ENCODE measurements at regions not wholly inside any gene's neighbourhood (a gene's known extent, or its start where the extent isn't known, plus 50 kb on each side); places are given as distances from the start of the nearest gene placed in this dataset.
"Not testable (repeated sequence)": the region's sequence is repeated elsewhere in the genome, so short reads cannot be mapped to it uniquely, and the experiment has no call there.

- Histone ChIP-seq H3K9me3 (ENCODE audit: control insufficient read depth, insufficient read depth, low read length) (no peaks in the 10 kb centered on the region), H3K27me3 (ENCODE audit: control insufficient read depth, insufficient read depth, low read length) (peaks cover 31% of the 10 kb centered on the region), H3K4me1 (ENCODE audit: control insufficient read depth, insufficient read depth, low read length) (peaks cover 19% of the 10 kb centered on the region), H3K36me3 (ENCODE audit: control insufficient read depth, insufficient read depth, low read length) (no peaks in the 10 kb centered on the region), H3K4me3 (ENCODE audit: low read depth, low read length) (no peak overlapping the region), H3K27ac (ENCODE audit: low read depth, low read length) (no peak overlapping the region)
- WGBS (ENCODE audit: insufficient coverage): 66% methylated on average over 11 of the region's 13 CpGs
- no peak for DNase-seq (ENCODE audit: low read depth in 4 of 6, low spot score in 6 of 6)
Observed at GRCh38 chr11:69869311-69869939, 50.2 kb upstream of the FGF3 start.

DNA sequence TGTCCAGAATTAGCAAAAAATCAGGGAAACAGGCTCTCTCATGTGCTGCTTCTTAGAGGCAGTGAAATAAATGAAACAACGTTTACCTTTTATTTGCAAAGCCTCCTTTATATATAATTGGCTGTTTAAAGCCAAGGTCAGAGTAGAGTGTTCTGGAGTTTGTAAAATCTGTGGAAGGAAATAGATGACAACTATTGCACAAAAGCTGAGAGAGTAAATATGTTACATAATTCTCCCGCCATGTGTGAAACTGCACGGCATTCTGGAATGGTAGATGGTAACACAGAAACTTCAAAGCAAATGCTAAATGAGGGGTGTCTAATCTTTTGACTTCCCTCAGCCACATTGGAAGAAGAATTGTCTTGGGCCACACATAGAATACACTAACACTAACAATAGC lies 51.5 kb upstream of the FGF3 start:
- Histone ChIP-seq H3K4me1 (ENCODE audit: control insufficient read depth, insufficient read depth, low read length) (peaks cover 27% of the 10 kb centered on the region), H3K4me3 (ENCODE audit: low read depth, low read length) (no peak overlapping the region), H3K9me3 (ENCODE audit: control insufficient read depth, insufficient read depth, low read length) (no peaks in the 10 kb centered on the region), H3K27ac (ENCODE audit: low read depth, low read length) (no peak overlapping the region), H3K27me3 (ENCODE audit: control insufficient read depth, insufficient read depth, low read length) (peaks cover 25% of the 10 kb centered on the region), H3K36me3 (ENCODE audit: control insufficient read depth, insufficient read depth, low read length) (no peaks in the 10 kb centered on the region)
- no peak for DNase-seq (ENCODE audit: low read depth in 4 of 6, low spot score in 6 of 6)
- WGBS (ENCODE audit: insufficient coverage): no CpG with 5 or more reads among the region's 3 CpGs

GRCh38 chr11:69873166-69874077 lies 54.2 kb upstream of the FGF3 start:
- 85% methylated on average over 12 of the region's 15 CpGs for WGBS (ENCODE audit: insufficient coverage)
- Histone ChIP-seq H3K9me3 (ENCODE audit: control insufficient read depth, insufficient read depth, low read length) (no peaks in the 10 kb centered on the region), H3K36me3 (ENCODE audit: control insufficient read depth, insufficient read depth, low read length) (no peaks in the 10 kb centered on the region), H3K27ac (ENCODE audit: low read depth, low read length) (no peak overlapping the region), H3K4me1 (ENCODE audit: control insufficient read depth, insufficient read depth, low read length) (peaks cover 14% of the 10 kb centered on the region), H3K4me3 (ENCODE audit: low read depth, low read length) (no peak overlapping the region), H3K27me3 (ENCODE audit: control insufficient read depth, insufficient read depth, low read length) (peaks cover 18% of the 10 kb centered on the region)
- DNase-seq (ENCODE audit: low read depth in 4 of 6, low spot score in 6 of 6): no peak

GRCh38 chr11:69874178-69874983 lies 55.2 kb upstream of the FGF3 start:
- no peak overlapping the region for H3K27ac ChIP-seq (ENCODE audit: low read depth, low read length)
- H3K27me3 ChIP-seq (ENCODE audit: control insufficient read depth, insufficient read depth, low read length): peaks cover 10% of the 10 kb centered on the region
- WGBS (ENCODE audit: insufficient coverage): 79% methylated on average over 17 of the region's 22 CpGs
- DNase-seq (ENCODE audit: low read depth in 4 of 6, low spot score in 6 of 6): no peak
- no peak overlapping the region for H3K4me3 ChIP-seq (ENCODE audit: low read depth, low read length)
- H3K36me3 ChIP-seq (ENCODE audit: control insufficient read depth, insufficient read depth, low read length): no peaks in the 10 kb centered on the region
- peaks cover 8% of the 10 kb centered on the region for H3K4me1 ChIP-seq (ENCODE audit: control insufficient read depth, insufficient read depth, low read length)
- no peaks in the 10 kb centered on the region for H3K9me3 ChIP-seq (ENCODE audit: control insufficient read depth, insufficient read depth, low read length)

DNA sequence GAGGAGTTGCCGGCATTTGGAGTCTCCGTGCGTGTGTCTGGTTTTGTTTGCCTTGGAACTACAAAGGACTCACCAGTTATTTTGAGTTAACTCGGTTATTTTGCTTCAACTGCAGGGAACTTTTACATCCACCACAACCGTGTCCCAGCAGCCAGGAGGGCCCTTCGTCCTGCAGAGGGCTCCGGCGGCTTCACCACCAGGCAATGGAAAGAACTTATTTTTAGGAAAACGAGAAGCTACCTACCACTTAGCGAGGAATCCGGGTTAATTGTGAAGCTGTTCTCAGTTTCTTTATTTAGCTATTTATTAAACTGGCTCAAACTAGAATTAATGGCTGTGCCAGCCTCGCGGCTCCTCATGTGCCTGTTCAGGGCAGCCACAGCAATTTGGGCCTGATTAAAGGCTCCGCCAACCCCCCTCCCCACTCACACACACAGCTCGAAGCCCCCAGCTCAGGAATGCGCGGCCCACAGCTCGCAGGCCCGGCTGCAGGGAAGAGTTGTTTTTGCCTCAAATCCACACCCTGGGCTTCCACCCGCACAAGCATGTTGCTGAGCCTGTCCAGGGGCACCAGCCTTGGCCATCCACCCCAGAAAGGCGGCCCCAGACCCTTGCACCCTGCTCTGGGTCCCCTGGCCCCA lies 55.9 kb upstream of the FGF3 start:
- peaks cover 14% of the 10 kb centered on the region for H3K4me1 ChIP-seq (ENCODE audit: control insufficient read depth, insufficient read depth, low read length)
- no peak overlapping the region for H3K4me3 ChIP-seq (ENCODE audit: low read depth, low read length)
- 29% methylated on average over 16 of the region's 21 CpGs for WGBS (ENCODE audit: insufficient coverage)
- no peak for DNase-seq (ENCODE audit: low read depth in 4 of 6, low spot score in 6 of 6)
- H3K36me3 ChIP-seq (ENCODE audit: control insufficient read depth, insufficient read depth, low read length): no peaks in the 10 kb centered on the region
- no peak overlapping the region for H3K27ac ChIP-seq (ENCODE audit: low read depth, low read length)
- H3K27me3 ChIP-seq (ENCODE audit: control insufficient read depth, insufficient read depth, low read length): peaks cover 10% of the 10 kb centered on the region
- H3K9me3 ChIP-seq (ENCODE audit: control insufficient read depth, insufficient read depth, low read length): no peaks in the 10 kb centered on the region

DNA sequence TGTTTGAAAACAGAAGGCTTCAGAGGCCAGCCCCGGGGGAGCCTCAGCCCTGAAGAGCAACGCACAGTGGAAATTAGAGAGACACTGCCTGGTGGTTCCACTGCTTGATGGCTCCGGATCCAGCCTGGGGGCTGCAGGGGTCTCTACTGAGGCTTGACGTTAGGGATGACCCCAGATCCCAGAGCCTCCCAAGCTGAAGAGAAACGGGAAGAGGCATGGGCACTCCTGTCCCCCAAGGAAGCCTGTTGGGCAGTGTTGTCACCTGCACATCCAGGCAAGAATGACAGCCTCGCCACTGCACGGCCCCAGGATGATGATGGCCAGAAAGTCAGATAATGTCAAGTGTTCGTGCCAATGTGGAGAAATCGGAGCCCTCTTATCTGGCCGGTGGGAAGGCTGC lies 56.8 kb upstream of the FGF3 start:
- Histone ChIP-seq H3K9me3 (ENCODE audit: control insufficient read depth, insufficient read depth, low read length) (no peaks in the 10 kb centered on the region), H3K4me3 (ENCODE audit: low read depth, low read length) (no peak overlapping the region), H3K4me1 (ENCODE audit: control insufficient read depth, insufficient read depth, low read length) (peaks cover 15% of the 10 kb centered on the region), H3K27ac (ENCODE audit: low read depth, low read length) (no peak overlapping the region), H3K27me3 (ENCODE audit: control insufficient read depth, insufficient read depth, low read length) (peaks cover 10% of the 10 kb centered on the region), H3K36me3 (ENCODE audit: control insufficient read depth, insufficient read depth, low read length) (no peaks in the 10 kb centered on the region)
- DNase-seq (ENCODE audit: low read depth in 4 of 6, low spot score in 6 of 6): no peak
- 88% methylated on average over 10 of the region's 10 CpGs for WGBS (ENCODE audit: insufficient coverage)

DNA sequence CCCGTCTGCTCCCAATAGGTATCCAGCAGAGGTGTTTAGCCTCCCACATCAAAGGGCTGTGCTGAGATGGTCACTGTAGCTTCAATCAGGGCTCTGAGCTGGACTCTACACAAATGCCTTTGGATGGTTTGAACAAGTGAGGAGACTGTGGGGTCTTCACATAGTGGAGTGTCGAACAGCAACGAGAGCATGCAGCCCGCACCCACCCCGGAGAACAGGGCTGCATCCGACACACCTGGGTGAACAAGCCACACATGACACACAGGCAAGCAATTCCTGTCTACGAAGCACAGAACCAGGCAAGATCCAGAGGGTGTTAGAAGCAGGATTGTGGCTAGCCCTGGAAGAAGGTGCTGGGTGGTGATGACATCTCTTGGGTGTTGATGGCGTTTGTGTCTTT lies 58.0 kb upstream of the FGF3 start:
- H3K4me1 ChIP-seq (ENCODE audit: control insufficient read depth, insufficient read depth, low read length): peaks cover 15% of the 10 kb centered on the region
- H3K27ac ChIP-seq (ENCODE audit: low read depth, low read length): no peak overlapping the region
- no peaks in the 10 kb centered on the region for H3K36me3 ChIP-seq (ENCODE audit: control insufficient read depth, insufficient read depth, low read length)
- no peaks in the 10 kb centered on the region for H3K9me3 ChIP-seq (ENCODE audit: control insufficient read depth, insufficient read depth, low read length)
- H3K4me3 ChIP-seq (ENCODE audit: low read depth, low read length): no peak overlapping the region
- peaks cover 10% of the 10 kb centered on the region for H3K27me3 ChIP-seq (ENCODE audit: control insufficient read depth, insufficient read depth, low read length)
- WGBS (ENCODE audit: insufficient coverage): 87% methylated on average over 6 of the region's 8 CpGs
- no peak for DNase-seq (ENCODE audit: low read depth in 4 of 6, low spot score in 6 of 6)

- Histone ChIP-seq H3K4me1 (ENCODE audit: control insufficient read depth, insufficient read depth, low read length) (peaks cover 15% of the 10 kb centered on the region), H3K27me3 (ENCODE audit: control insufficient read depth, insufficient read depth, low read length) (peaks cover 10% of the 10 kb centered on the region)
- not testable (repeated sequence) for H3K36me3 ChIP-seq (ENCODE audit: control insufficient read depth, insufficient read depth, low read length); H3K4me3 ChIP-seq (ENCODE audit: low read depth, low read length); H3K9me3 ChIP-seq (ENCODE audit: control insufficient read depth, insufficient read depth, low read length); H3K27ac ChIP-seq (ENCODE audit: low read depth, low read length); DNase-seq (ENCODE audit: low read depth in 4 of 6, low spot score in 6 of 6)
- WGBS (ENCODE audit: insufficient coverage): 96% methylated on average over 4 of the region's 7 CpGs
Observed at GRCh38 chr11:69877704-69878103, 58.5 kb upstream of the FGF3 start.

DNA sequence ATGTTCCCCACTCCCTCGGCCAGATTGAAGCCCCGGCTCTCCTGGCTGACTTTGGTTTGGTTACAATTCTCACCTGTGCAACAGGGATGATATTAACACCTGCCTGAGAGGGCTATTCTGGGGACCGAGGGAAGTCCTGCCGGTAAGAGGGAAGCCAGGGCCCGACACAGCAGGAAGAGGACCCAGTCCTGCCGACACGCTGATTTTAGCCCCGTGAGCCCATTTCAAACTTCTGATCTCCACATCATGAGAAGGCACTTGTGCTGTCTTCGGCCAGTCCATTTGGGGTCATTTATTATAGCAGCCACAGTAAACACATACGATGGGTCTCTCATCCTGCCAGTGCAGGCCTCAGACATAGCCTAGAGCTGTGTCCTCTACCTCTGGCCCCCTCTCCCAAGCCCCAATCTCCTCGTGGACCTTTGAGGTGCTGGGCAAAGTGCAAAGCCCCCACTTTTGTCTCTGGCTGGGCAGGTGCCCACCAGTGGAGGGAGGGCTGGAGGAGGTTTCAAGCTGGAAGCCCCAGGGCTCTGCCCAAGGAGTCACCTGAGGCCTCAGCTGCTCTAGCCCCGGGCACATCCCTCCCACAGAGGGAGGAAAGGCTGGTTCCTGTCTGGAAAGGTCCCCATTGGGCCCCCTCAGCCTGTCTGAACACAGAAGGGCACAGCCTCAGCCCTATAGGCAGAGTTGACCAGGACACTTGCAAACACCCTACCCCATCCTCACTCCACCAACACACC lies 59.1 kb upstream of the FGF3 start:
- DNase-seq (ENCODE audit: low read depth in 4 of 6, low spot score in 6 of 6): no peak
- Histone ChIP-seq H3K27me3 (ENCODE audit: control insufficient read depth, insufficient read depth, low read length) (peaks cover 9% of the 10 kb centered on the region), H3K27ac (ENCODE audit: low read depth, low read length) (no peak overlapping the region), H3K9me3 (ENCODE audit: control insufficient read depth, insufficient read depth, low read length) (no peaks in the 10 kb centered on the region), H3K36me3 (ENCODE audit: control insufficient read depth, insufficient read depth, low read length) (no peaks in the 10 kb centered on the region), H3K4me3 (ENCODE audit: low read depth, low read length) (no peak overlapping the region), H3K4me1 (ENCODE audit: control insufficient read depth, insufficient read depth, low read length) (peaks cover 15% of the 10 kb centered on the region)
- WGBS (ENCODE audit: insufficient coverage): 86% methylated on average over 11 of the region's 12 CpGs

Data from spinal cord (tissue), 9 donors.